A549 (cell line): ENCODE measurements at regions not wholly inside any gene's neighbourhood (a gene's known extent, or its start where the extent isn't known, plus 50 kb on each side); places are given as distances from the start of the nearest gene placed in this dataset.

Experiments
- CTCF ChIP-seq: fragments of >200 bp; sonication (Bioruptor Twin); formaldehyde crosslinking; IDR thresholded peaks from 3 replicates; pipeline ENCODE4 v1.5.1; 2016
- ELK1 ChIP-seq: fragments of 150-350 bp; IDR thresholded peaks from 2 replicates; pipeline ENCODE4 v1.6.1; 2014; ENCODE audit warnings: low read depth, mild to moderate bottlenecking, low read length
- HOXB5 ChIP-seq: fragments of 250-450 bp; sonication (Bioruptor Pico); IDR thresholded peaks from 2 replicates; pipeline ENCODE4 v1.5.0; 2020; ENCODE audit warnings: mild to moderate bottlenecking, moderate library complexity
- KDM1A ChIP-seq: fragments of 200-600 bp; sonication (generic); IDR thresholded peaks from 2 replicates; pipeline ENCODE4 v1.6.1; 2016; ENCODE audit warnings: low read depth, mild to moderate bottlenecking
- MAFK ChIP-seq: fragments of 450-650 bp; IDR thresholded peaks from 2 replicates; pipeline ENCODE4 v1.6.1; 2014; ENCODE audit not compliant: partially characterized antibody
- MAZ ChIP-seq: fragments of 150-350 bp; IDR thresholded peaks from 2 replicates; pipeline ENCODE4 v1.6.1; 2014; ENCODE audit warnings: antibody characterized with exemption, low read depth, low read length, borderline replicate concordance
- POLR2A ChIP-seq: IDR thresholded peaks from 2 replicates; pipeline ENCODE4 v1.6.1; 2012; ENCODE audit warnings: mild to moderate bottlenecking, low read length
- REST ChIP-seq: fragments of 200-600 bp; sonication (generic); IDR thresholded peaks from 2 replicates; pipeline ENCODE4 v1.6.1; 2016; ENCODE audit warnings: antibody characterized with exemption, mild to moderate bottlenecking, moderate library complexity

GRCh38 chr1:38577385-38577784, 282.2 kb downstream of the RRAGC start:
- no peak for TF ChIP-seq KDM1A
- no peak for TF ChIP-seq CTCF
- no peak for TF ChIP-seq MAFK
- TF ChIP-seq ELK1: no peak
- no peak for TF ChIP-seq HOXB5
- no peak for TF ChIP-seq POLR2A
- TF ChIP-seq MAZ: no peak
- TF ChIP-seq REST: no peak
